Esophagus muscularis mucosa (tissue), 4 donors: ENCODE measurements at regions not wholly inside any gene's neighbourhood (a gene's known extent, or its start where the extent isn't known, plus 50 kb on each side); places are given as distances from the start of the nearest gene placed in this dataset.

Experiments
- DNase-seq: peaks from one replicate; pipeline ENCODE4 v3.0.0-alpha.2; 2017; ENCODE audit errors: extremely low spot score
- H3K27ac ChIP-seq, 4 donors: fragments of 200-600 bp; sonication (generic); replicated peaks in 1 of 4; 1 replicate in 3 of 4; 2 replicates in 1 of 4; pipeline ENCODE4 v1.5.1; 2016 to 2019; ENCODE audit warnings: mild to moderate bottlenecking in 1 of 4
- H3K27me3 ChIP-seq, 4 donors: fragments of 200-600 bp; sonication (generic); one replicate each; pipeline versions ENCODE4 v1.5.1 to v1.6.0; 2016 to 2019
- H3K36me3 ChIP-seq, 4 donors: fragments of 200-600 bp; sonication (generic); one replicate each; pipeline ENCODE4 v1.5.1; 2016 to 2019
- H3K4me1 ChIP-seq, 4 donors: fragments of 200-600 bp; sonication (generic); one replicate each; pipeline ENCODE4 v1.5.1; 2016 to 2019
- H3K4me3 ChIP-seq, 4 donors: fragments of 200-600 bp; sonication (generic); 1 replicate in 2 of 4; 2 replicates in 2 of 4; pipeline ENCODE4 v1.5.1; 2016 to 2019; ENCODE audit warnings: mild to moderate bottlenecking in 4 of 4, moderate library complexity in 1 of 4
- H3K9me3 ChIP-seq, 4 donors: fragments of 200-600 bp; sonication (generic); 1 replicate in 3 of 4; 2 replicates in 1 of 4; pipeline ENCODE4 v1.5.1; 2016 to 2019
- CTCF ChIP-seq, 3 experiments: fragments of 200-600 bp in 2 of 3; fragments of 450-650 bp in 1 of 3; sonication (generic) in 2 of 3; IDR thresholded peaks; one replicate each; pipeline ENCODE4 v1.5.1; 2017 to 2019; ENCODE audit warnings: antibody characterized with exemption in 3 of 3, mild to moderate bottlenecking in 2 of 3, moderate library complexity in 1 of 3
- EP300 ChIP-seq: sonication (generic); formaldehyde crosslinking; IDR thresholded peaks from one replicate; pipeline ENCODE4 v1.6.1; 2017; ENCODE audit warnings: antibody characterized with exemption
- POLR2A ChIP-seq: fragments of 450-650 bp; IDR thresholded peaks from one replicate; pipeline ENCODE4 v1.6.1; 2017; ENCODE audit warnings: antibody characterized with exemption, moderate library complexity, mild to moderate bottlenecking, low read depth
- POLR2AphosphoS5 ChIP-seq, 2 donors: sonication (generic); formaldehyde crosslinking; IDR thresholded peaks; one replicate each; pipeline ENCODE4 v1.6.1; 2017; ENCODE audit warnings: antibody characterized with exemption in 2 of 2
- WGBS: methylation state at CpG from one replicate; pipeline ENCODE4 v1.1.5; 2018; 5-methylcytosine and 5-hydroxymethylcytosine counted together
- intact Hi-C: fragments of 100-400 bp; cut with DNase I; formaldehyde crosslinking; loops from one replicate; pipeline ENCODE4 v1.15.1; 2023

GRCh38 chr20:41750137-41750536 is 132.0 kb upstream of the CHD6 start:
- Histone ChIP-seq H3K4me1 (no peaks in the 10 kb centered on the region), H3K27me3 (peaks cover 0 to 24% (median 0%) of the 10 kb centered on the region in 4 donors), H3K4me3 (no peak overlapping the region), H3K36me3 (no peaks in the 10 kb centered on the region), H3K9me3 (no peaks in the 10 kb centered on the region), H3K27ac (no peak overlapping the region)
- intact Hi-C loops = no loop called here
- TF ChIP-seq EP300 = no peak
- no peak for TF ChIP-seq POLR2AphosphoS5 (IDR thresholded peaks at IDR 0.05)
- no peak for TF ChIP-seq CTCF (IDR thresholded peaks at IDR 0.05)
- TF ChIP-seq POLR2A = no peak
- DNase-seq = peak; percentile 60
- 84% methylated on average over 5 of the region's 5 CpGs for WGBS

- peak; percentile 60 for DNase-seq
- Histone ChIP-seq H3K27ac (no peak overlapping the region), H3K4me1 (no peaks in the 10 kb centered on the region), H3K9me3 (no peaks in the 10 kb centered on the region), H3K27me3 (peaks cover 0 to 24% (median 0%) of the 10 kb centered on the region in 4 donors), H3K4me3 (no peak overlapping the region), H3K36me3 (no peaks in the 10 kb centered on the region)
- 89% methylated on average over 6 of the region's 7 CpGs for WGBS
- TF ChIP-seq CTCF (IDR thresholded peaks at IDR 0.05) (no peak), POLR2AphosphoS5 (IDR thresholded peaks at IDR 0.05) (no peak), EP300 (no peak), POLR2A (no peak)
- intact Hi-C loops = no loop called here
These were observed 130.8 kb upstream of the CHD6 start for GRCh38 chr20:41748756-41749582.

- Histone ChIP-seq H3K36me3 (no peaks in the 10 kb centered on the region), H3K4me3 (no peak overlapping the region), H3K9me3 (no peaks in the 10 kb centered on the region), H3K27me3 (peaks cover 0 to 24% (median 0%) of the 10 kb centered on the region in 4 donors), H3K4me1 (no peaks in the 10 kb centered on the region), H3K27ac (no peak overlapping the region)
- no peak for DNase-seq
- intact Hi-C loops = no loop called here
- whole genome bisulfite sequencing = no CpG with 5 or more reads among the region's 4 CpGs
- TF ChIP-seq EP300 (no peak), POLR2A (no peak)
These were observed 129.9 kb upstream of the CHD6 start for GRCh38 chr20:41748051-41748450.

- no peak for TF ChIP-seq CTCF (IDR thresholded peaks at IDR 0.05)
- no peak for TF ChIP-seq POLR2AphosphoS5 (IDR thresholded peaks at IDR 0.05)
- TF ChIP-seq EP300 = no peak
- TF ChIP-seq POLR2A = no peak
- DNase-seq = peak; percentile 70
- Histone ChIP-seq H3K36me3 (no peaks in the 10 kb centered on the region), H3K4me3 (no peak overlapping the region), H3K27me3 (peaks cover 0 to 24% (median 0%) of the 10 kb centered on the region in 4 donors), H3K27ac (no peak overlapping the region), H3K4me1 (no peaks in the 10 kb centered on the region), H3K9me3 (no peaks in the 10 kb centered on the region)
- intact Hi-C loops = no loop called here
These were observed 129.0 kb upstream of the CHD6 start for GRCh38 chr20:41747226-41747625.

GRCh38 chr20:41746635-41747034 is 128.5 kb upstream of the CHD6 start:
- intact Hi-C loops = no loop called here
- Histone ChIP-seq H3K36me3 (no peaks in the 10 kb centered on the region), H3K27ac (no peak overlapping the region), H3K27me3 (peaks cover 0 to 24% (median 0%) of the 10 kb centered on the region in 4 donors), H3K4me1 (no peaks in the 10 kb centered on the region), H3K9me3 (no peaks in the 10 kb centered on the region), H3K4me3 (no peak overlapping the region)
- TF ChIP-seq EP300 (no peak), POLR2AphosphoS5 (IDR thresholded peaks at IDR 0.05) (no peak), CTCF (IDR thresholded peaks at IDR 0.05) (no peak), POLR2A (no peak)
- WGBS = 73% methylated on average over 1 of the region's 1 CpG
- DNase-seq = peak; percentile 62
